GM21515 (cell line): ENCODE measurements at regions not wholly inside any gene's neighbourhood (a gene's known extent, or its start where the extent isn't known, plus 50 kb on each side); places are given as distances from the start of the nearest gene placed in this dataset.
"Not testable (repeated sequence)": the region's sequence is repeated elsewhere in the genome, so short reads cannot be mapped to it uniquely, and the experiment has no call there.

ENCODE experiments used
- ATAC-seq: cut with Tn5 transposase; IDR thresholded peaks from one replicate; pipeline ENCODE4 v1.9.1; 2021; ENCODE audit not compliant: unreplicated experiment

DNA sequence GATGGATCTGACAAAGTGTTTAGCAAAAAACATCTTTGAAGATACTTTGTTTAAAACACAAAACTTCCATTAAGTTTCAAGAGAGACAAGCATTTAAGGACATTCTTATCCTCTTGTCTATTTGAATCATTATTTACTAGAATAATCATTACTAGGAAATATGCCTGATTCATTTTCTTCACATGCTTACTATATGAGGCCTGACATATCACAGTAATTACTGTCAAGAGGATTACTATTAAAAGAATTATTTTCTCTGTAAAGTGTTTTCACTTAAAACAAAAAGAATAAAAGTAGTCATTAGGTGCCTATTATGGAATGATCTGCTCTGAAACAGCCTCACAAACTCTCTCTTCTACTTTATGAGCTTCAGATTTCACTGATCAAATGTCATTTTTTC is 402.1 kb upstream of the MGAT4C start:
- ATAC-seq, result no peak

DNA sequence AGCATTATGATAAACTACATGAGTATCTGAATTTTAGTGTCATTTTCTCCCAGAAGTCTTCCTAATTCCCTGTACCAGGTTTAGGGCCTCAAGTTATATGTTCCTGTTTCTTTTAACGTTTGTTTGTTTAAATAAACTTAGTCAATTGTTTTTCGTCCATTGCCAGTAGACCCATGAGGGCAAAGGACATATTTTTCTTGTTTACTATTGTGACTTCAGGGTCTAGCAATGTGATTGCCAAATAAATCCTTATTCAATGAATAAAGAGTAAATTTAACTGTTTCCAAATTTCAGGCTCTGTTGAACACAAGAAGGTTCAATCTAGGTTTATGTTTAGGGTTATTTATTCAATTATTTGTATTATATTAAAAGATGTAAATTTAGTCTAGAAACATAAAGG is 391.6 kb upstream of the MGAT4C start:
- ATAC-seq, result no peak

DNA sequence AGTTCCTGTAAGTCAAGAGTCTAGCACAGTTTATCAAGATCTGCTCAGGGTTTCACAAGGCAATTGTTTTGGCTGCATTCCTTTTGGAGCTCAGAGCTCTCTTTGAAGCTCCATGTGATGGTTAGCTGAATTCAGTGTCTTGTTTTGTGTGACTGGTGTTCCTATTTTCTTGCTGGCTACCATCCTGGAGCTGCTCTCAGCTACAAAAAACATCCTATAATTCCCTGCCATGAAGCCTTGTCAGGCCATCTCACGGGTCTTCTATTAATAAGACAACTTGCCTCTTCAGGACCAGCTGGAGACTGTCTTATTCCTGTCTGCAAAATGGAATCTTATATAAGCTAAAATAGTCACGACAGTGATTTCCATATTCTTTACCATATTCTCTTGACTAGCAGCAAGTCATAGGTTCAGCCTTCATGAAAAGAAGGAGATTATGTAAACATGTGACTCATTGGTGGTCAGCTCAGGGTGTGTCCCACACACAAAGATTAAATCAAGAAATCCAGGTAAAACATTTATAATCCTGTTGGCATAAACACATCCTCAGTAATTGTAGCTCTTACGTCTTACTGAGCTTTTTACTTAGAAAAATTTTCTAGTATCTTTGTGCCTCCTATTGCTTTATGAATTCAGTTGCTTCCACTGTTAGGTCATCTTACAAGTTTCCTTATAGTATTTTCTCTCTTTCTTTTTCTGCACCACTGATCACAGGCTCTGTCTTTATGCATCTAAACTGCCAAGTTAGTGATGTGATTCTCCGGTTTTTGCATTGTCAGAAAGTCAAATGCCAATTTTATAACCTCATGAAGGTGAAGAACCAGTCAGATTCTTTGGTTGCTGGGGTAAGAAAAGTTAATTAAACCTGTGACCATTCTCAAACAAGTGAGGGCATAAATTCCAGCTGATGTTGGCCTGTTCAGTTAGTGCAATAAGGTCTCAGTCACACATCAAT is 378.5 kb upstream of the MGAT4C start:
- ATAC-seq, result no peak

DNA sequence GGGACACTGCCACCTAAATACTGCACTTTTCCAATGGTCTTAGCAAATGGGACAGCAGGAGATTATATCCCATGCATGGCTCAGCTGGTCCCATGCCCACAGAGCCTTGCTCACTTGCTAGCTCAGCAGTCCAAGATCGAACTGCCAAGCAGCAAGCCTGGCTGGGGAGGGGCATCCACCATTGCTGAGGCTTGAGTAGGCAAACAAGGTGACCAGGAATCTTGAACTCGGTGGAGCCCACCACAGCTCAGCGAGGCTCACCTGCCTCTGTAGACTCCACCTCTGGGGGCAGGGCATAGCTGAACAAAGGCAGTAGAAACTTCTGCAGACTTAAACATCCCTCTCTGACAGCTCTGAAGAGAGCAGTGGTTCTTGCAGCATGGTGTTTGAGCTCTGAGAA is 370.8 kb upstream of the MGAT4C start:
- ATAC-seq, result no peak

DNA sequence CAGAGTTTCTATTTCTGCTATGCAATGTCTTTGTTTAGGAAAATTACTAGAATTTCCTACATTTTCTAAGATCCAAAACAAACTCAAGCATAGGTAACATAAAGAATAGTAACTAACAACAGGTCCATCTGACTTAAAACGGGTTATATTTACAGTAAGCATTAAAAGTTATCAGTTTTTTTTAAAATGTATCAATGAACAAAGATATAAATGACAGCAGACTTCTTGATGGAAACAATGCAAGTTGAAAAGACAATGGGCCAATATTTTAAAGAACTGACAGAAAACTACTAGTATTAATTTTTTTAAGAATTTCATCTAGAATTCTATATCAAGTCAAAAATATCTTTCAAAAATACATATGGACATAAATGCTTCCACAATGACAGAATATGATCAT is 367.1 kb upstream of the MGAT4C start:
- no peak for ATAC-seq

DNA sequence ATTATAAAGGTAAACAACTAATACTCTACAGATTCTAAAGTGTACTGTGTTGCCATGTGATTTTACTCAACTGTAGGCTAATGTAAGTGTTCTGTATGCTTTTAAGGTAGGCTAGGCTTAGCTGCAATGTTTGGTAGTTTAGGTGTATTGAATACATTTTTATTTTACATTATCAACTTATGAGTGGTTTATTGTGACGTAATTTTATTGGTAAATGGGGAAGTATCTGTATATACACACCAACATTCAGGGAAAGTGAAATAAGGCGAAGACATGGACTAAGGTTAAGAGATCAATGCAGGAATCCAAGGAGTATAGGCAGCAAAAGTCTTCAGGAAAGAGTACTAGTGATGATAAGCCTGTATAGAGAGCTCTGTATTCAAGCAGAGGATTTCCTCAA is 365.8 kb upstream of the MGAT4C start:
- ATAC-seq, result no peak

DNA sequence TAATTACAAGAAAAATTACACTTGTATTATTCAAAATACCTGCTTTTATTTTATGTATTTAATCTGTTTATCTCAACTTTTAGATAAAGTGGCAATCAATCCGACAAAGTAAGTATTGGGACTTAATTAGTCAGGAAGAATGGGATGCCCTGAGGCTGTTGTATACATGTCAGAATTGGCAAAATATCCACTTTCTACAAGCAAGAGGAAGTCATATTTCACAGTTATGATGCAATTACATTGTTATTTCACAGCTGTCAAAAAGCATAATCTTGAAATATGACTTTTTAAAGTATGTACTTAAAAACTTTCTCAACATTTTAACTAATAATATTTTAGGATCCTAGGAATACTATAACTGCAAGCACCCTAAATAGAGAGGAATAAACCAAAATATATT is 357.1 kb upstream of the MGAT4C start:
- ATAC-seq, result no peak

DNA sequence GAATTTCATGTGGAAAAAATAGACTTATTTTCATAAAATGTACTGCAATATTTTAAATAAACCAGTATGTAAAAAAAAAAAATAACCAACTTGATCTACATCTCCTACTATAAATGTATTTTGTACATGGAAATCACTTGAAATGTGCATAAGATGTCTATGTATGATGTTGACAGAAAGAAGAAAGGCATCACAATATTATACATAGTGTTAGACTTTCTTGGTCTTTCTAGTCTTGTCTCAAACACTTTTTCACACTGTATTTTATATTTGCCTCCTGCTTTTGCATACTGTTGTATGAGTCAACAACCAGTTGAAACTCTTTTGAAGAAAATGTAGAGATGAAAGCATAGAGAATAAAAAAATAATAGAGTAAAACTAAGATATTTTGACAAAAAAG is 352.4 kb upstream of the MGAT4C start:
- no peak for ATAC-seq

DNA sequence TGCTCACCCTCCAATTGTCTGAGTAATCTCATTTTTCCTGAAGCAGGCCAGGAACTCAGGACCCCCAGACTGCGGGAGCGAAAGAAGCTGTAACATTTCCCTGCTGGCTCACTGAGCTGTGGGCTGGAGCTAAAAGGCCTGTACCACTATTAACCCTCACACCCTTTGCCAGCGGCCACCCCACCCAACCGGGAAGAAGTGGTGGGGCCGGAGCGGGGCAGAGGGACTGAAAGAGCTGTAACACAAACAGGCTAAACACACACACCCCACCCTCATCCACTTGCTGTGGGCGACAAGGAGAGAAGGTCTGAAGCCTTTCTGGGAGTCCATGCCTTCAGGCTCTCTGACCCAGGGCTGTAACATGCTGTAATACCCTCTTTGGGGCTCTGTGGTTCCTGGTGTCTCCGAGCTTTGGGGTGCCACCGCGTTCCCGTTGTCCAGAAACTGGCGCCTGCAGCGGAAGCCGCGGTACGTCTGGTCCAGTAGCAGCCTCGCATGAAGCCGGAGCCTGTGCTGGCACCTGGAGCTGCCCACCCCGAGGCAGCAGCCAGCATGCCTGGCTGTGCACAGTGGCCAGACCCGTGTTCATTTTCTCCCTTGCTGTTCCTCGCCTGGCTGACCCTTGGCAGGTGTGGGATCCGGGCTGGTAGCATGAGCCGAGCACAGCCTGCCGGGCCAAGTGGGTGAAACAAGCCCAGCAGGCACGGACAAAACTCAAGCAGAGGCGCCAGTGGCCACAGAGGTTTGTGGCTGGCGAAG is 345.5 kb upstream of the MGAT4C start:
- no peak for ATAC-seq

DNA sequence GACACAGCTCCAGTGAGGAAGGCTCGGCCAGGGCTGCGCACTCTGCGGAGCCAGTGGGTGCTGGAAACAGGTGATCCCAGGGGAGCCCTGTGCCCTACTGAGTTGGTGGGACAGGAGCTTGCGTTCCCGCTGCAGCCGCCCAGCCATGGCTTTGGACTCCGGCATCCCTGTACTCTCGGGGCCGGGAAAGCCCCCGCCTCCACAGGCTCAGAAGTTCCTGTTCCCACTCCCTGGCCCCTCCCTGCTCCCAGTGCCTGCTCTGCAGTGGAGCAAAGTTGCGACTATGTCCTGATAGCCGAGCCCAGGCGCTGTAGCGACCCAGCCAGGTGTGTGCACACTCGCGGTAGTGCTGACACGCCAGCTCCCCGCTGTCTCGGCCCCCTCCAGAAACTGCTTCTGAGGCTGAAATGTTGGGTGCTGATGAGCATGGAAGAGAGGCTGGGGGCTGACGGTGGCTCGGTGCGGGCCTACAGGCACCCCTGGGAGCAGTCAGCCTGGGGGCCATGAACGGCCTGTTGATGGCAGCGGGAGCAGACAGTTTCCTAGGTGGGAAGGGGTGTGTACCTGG is 344.6 kb upstream of the MGAT4C start:
- ATAC-seq, result no peak

DNA sequence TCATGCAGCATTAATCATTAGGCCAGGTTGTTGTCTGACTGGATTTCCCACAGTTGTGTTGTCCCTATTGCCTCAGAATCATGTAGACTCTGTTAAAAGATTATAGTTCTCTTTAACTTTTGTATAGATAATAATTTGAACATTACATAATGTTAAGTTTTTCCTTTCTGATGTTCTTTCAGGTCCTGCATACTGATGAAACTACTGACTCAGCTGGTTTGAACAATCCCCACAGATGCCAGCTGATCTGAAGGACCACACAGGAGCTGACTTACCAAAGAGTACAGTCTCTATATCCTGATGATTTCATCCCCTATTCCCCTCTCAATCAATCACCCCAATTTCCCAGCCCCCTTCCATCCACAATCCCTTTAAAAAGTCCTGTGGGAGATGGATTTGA is 341.2 kb upstream of the MGAT4C start:
- no peak for ATAC-seq

DNA sequence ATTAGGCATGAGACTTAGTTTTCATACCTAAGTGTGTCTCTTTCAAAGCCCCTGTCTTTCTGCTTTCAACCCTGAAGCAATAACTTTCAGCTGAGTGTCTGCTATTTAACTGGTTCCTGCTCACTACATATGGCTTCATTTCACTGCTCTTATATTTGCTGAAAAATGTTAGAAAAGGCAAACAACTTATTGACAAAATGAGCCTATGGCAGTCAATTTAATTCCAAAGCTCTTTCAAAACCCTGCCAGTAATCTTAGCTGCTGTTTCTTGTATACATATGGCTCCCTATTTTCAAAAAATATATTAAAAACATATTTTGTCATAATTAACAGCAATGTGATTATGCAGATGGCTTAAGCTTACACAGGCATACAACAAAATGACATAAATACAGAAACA is 334.1 kb upstream of the MGAT4C start:
- no peak for ATAC-seq

DNA sequence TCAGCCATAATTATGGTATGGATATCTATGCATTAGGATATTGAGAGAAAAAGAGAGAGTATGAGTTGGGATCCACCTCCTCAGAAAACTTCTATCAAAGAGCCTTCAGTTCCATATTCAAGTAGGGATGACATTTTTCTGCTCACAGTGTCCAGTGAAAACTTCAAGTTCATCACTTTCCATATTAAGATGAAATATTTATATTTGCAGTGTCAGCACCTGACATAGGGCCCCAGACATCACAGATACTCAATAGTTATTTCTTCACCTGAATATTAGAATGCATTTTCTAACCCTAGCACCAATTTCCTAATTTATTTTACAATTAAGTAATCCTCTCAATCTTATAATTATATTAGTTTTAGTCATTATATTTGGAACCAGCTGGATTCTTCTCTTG is 318.0 kb upstream of the MGAT4C start:
- ATAC-seq, result no peak

DNA sequence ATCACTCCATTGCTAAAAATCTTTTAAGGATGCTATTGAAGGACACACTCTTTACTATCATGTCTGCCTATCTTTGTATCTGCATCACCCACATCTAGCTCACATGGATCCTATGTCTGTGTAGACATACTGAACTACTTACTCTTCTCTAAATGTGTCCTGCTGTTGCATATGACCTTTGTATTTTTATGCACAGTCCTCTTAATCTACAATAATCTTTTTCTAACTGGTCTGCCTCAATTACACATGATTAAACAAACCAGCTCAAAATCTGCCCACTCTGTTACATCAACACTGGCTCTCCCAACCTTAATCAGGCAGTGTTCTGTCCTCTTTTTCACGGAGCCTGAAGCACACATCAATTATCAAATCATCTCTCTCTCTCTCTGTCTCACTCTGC is 316.3 kb upstream of the MGAT4C start:
- ATAC-seq, result no peak

DNA sequence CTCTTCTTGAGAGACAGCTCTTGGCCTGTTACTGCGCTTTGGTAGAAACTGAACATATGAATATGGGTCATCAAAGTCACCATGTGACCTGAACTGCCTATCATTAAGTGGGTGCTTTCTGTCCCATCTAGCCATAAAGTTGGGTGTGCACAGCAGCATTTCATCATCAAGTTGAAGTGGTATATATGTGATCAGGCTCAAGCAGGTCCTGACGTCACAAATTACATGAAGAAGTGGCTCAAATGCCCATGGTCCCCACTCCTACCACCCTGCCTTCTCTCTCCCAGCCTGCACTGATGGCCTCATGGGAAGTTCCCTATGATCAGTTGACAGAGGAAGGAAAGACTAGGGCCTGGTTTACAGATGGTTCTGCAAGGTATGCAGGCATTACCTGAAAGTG is 308.8 kb upstream of the MGAT4C start:
- no peak for ATAC-seq

DNA sequence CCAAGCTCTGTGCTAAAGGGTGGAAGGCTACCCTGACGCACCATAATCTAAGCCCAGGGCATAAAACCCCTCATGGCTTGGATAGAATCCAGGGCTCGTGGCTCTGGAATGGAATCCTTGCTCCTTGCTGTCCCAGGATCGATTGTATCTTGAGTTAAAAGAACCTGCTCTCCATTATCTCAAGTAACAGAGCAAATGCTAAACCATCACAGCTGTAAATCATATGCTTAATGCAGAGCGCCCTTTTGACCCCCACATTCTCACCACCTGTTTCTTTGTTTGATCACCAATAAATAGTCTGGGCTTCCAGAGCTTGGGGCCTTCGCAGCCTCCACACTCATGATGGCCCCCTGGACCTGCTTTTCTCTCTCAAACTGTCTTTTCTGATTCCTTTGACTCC is 299.3 kb upstream of the MGAT4C start:
- not testable (repeated sequence) for ATAC-seq

DNA sequence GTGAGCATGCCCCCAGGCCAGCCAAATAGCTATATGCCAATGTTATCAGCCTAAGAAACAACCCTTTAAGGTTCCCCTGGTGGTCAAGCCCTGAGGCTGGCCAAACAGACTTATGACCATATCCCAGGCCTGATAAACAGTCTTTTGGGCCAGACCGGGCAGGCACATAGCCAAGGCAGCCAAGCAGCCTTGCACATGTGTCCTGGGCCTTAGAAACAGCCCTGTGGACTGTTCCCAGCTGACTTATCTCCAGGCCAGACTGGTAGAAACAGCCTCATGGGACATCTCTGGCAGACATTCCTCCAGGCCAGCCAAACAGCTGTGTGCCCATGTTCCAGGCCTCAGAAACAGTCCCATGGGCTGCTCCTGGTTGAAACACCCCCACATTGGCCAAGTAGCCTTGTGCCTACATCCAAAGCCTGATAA is 295.0 kb upstream of the MGAT4C start:
- ATAC-seq, result no peak

DNA sequence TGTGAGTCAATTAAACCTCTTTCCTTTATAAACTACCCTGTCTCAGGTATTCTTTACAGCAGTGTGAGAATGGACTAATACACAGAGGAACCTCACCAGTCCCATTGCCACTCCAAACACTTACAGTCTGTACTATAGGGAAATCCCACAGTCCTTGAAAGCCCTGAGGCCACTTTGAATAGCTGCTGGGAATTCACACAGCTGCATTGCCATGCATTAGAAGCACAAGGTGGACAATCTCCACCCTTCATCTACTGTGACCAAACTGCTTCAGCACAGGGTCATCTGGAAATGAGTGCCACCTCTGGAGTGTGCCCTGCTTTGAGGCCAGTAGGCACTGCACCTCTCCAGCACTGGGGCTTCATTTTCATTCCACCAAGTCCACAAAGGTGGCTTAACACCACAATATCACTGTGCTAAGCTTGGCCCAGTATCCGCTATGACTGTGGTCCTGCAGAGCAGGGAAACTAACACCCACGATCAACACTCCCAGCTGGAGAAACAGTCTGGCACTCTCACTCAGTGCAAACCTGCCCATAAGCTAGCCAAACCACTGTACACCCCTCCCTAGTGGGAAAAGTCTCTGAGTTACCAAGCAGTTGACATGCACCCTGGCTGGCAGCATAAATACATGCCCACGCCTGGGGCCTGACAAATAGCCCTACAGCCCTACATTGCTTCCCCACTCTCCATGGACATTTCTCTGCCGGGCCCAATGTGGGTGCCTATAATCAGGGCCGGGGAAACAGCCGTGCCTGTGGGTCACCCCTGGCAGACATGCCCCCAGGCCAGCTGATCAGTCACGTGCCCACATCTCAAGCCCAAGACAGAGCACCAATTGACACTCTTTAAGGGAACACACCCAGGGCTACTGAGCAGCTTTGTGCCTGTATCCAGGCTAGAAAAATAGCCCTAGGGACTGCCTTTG is 294.3 kb upstream of the MGAT4C start:
- no peak for ATAC-seq

DNA sequence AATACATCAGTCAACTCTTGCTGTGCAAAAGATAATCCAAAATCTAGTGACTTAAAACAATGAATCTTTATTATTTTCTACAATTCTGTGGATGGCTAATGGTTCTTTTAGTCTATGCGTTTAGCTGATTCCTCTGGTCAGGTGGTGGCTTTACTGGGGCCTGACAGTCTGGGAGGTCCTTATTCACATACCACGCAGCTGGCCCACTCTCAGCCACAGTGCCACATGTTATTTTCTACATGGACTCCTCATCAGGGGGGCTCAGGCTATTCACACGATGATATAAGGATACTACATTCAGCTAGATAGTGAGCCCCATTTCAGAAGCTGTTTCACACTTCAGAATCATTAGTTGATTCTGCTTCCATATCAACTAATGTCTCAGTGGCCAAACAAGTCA is 287.5 kb upstream of the MGAT4C start:
- ATAC-seq, result no peak

DNA sequence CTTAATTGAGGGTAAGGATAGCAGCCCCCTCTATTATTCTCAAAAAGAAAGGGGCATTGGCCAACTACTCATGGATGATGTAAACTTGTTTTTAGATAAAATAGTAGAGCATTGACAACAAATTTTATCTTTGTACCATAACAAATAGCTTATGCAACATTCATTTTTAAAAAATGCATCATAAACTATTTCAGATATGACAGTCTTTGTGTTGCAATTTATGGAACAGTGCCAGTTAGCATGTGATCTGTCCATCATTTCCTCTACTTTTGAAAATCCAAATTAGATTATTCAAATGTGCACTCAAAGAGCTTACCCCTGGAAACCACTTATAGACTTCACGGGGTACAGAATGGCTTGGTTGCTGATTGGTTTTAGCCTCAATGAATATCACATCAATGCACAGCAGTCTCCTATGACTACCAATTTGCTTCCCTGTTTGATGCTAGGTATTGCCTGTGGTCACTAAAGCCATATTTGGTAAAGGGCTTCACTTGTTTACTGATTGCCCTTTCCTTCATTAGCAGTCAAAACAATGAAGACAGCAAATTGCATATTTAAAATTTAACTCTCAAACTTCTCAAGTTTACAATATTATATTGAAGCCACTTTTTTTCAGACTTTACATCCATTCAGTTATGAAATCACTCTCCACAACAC is 274.9 kb upstream of the MGAT4C start:
- ATAC-seq, result no peak
